T-cell (primary cell): ENCODE measurements at regions not wholly inside any gene's neighbourhood (a gene's known extent, or its start where the extent isn't known, plus 50 kb on each side); places are given as distances from the start of the nearest gene placed in this dataset.
"Not testable (repeated sequence)": the region's sequence is repeated elsewhere in the genome, so short reads cannot be mapped to it uniquely, and the experiment has no call there.

ENCODE experiments used
- ATAC-seq, 4 experiments: fragments of 200-7000 bp in 3 of 4; fragments of 150-1000 bp in 1 of 4; cut with Tn5 transposase; replicated peaks in 1 of 4; 1 replicate in 3 of 4; 2 replicates in 1 of 4; pipeline ENCODE4 v1.10.0; 2021; ENCODE audit warnings: moderate library complexity in 3 of 4, mild to moderate bottlenecking in 2 of 4, moderate number of reproducible peaks in 1 of 4
- CTCF ChIA-PET, 2 donors: fragments of 300-600 bp; sonication (Branson Sonifier 250); formaldehyde crosslinking; loops; one replicate each; lab custom pipeline; 2022; ENCODE audit warnings: antibody characterized with exemption in 2 of 2; lab: Charles Lee
- POLR2A ChIA-PET, 2 donors: fragments of 300-600 bp; sonication (Branson Sonifier 250); formaldehyde crosslinking; loops; one replicate each; lab custom pipeline; 2022; ENCODE audit warnings: antibody characterized with exemption in 2 of 2; lab: Charles Lee
- DNase-seq, 35 experiments: peaks; one replicate each; pipeline versions ENCODE4 v3.0.0 to v3.0.0-alpha.2; 2013 to 2023
- H3K27ac ChIP-seq: one replicate; pipeline ENCODE4 v1.5.1; 2013; ENCODE audit warnings: low read length
- H3K27me3 ChIP-seq, 2 experiments: replicated peaks in 1 of 2; 1 replicate in 1 of 2; 2 replicates in 1 of 2; pipeline versions ENCODE4 v1.6.1 to v1.7.0; 2013; ENCODE audit warnings: low read length in 1 of 2, mixed read lengths in 1 of 2; ENCODE audit not compliant: control insufficient read depth in 2 of 2, insufficient read depth in 2 of 2; ENCODE audit errors: extremely low read depth in 1 of 2
- H3K36me3 ChIP-seq, 2 donors: 1 replicate in 1 of 2; 2 replicates in 1 of 2; pipeline versions ENCODE4 v1.6.1 to v1.7.0; 2013; ENCODE audit warnings: low read length in 1 of 2; ENCODE audit not compliant: control insufficient read depth in 2 of 2, insufficient read depth in 1 of 2; ENCODE audit errors: extremely low read depth in 1 of 2
- H3K4me1 ChIP-seq, 2 experiments: 1 replicate in 1 of 2; 2 replicates in 1 of 2; pipeline versions ENCODE4 v1.6.1 to v1.7.0; 2013; ENCODE audit warnings: low read length in 2 of 2, mixed read lengths in 1 of 2; ENCODE audit not compliant: insufficient read depth in 2 of 2, control insufficient read depth in 1 of 2; ENCODE audit errors: extremely low read depth in 1 of 2
- H3K4me3 ChIP-seq, 2 donors: 1 replicate in 1 of 2; 2 replicates in 1 of 2; pipeline versions ENCODE4 v1.5.1 to v1.7.0; 2013; ENCODE audit warnings: mild to moderate bottlenecking in 2 of 2, low read length in 1 of 2, moderate library complexity in 1 of 2; ENCODE audit not compliant: control insufficient read depth in 1 of 2; ENCODE audit errors: extremely low read depth in 1 of 2
- H3K9me3 ChIP-seq: 2 replicates; pipeline ENCODE4 v1.7.0; 2013
- H3K27ac Mint-ChIP-seq, 2 donors: one replicate each; pipeline ENCODE4 v1.8.0; 2020 to 2021; ENCODE audit warnings: mild to moderate bottlenecking in 2 of 2, mixed read lengths in 2 of 2
- H3K27me3 Mint-ChIP-seq, 2 donors: one replicate each; pipeline ENCODE4 v1.8.0; 2021 to 2022; ENCODE audit warnings: mixed read lengths in 2 of 2
- H3K36me3 Mint-ChIP-seq: one replicate; pipeline ENCODE4 v1.8.0; 2021; ENCODE audit warnings: mixed read lengths
- H3K4me1 Mint-ChIP-seq, 3 donors: one replicate each; pipeline ENCODE4 v1.8.0; 2020 to 2022; ENCODE audit warnings: mixed read lengths in 3 of 3, mild to moderate bottlenecking in 1 of 3
- H3K4me3 Mint-ChIP-seq, 3 donors: one replicate each; pipeline ENCODE4 v1.8.0; 2020 to 2022; ENCODE audit warnings: mild to moderate bottlenecking in 3 of 3, mixed read lengths in 3 of 3, moderate library complexity in 3 of 3
- H3K9me3 Mint-ChIP-seq, 3 donors: one replicate each; pipeline ENCODE4 v1.8.0; 2020 to 2022; ENCODE audit warnings: mixed read lengths in 3 of 3
- WGBS: methylation state at CpG from one replicate; pipeline ENCODE4 v1.1.5; 2013; ENCODE audit warnings: missing lambda C conversion rate; ENCODE audit not compliant: insufficient coverage; 5-methylcytosine and 5-hydroxymethylcytosine counted together

DNA sequence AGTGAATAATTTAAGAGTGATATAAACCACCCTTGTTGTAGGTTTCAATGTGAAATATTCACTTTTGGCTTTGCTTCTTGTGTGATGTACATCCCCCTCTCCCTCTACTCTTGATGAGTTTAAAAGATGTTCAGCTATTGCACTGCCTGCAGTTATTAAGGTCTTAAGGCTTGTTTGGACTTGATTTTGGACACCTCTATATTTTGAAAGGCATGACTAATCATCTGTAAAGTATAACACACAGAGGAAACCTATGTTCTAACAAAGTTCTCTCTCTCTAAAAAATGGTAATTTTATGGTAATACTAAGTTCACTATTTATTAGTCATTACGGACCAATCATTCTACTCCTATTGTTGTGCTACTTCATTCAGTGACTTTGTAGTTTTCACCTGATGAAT is 1719.9 kb downstream of the GRIK2 start:
- Histone ChIP-seq H3K27ac (no peak overlapping the region), H3K27me3 (no peaks in the 10 kb centered on the region), H3K9me3 (no peaks in the 10 kb centered on the region), H3K4me3 (no peak overlapping the region), H3K4me1 (no peaks in the 10 kb centered on the region), H3K36me3 (no peaks in the 10 kb centered on the region)
- no peaks in the 10 kb centered on the region for H3K36me3 Mint-ChIP-seq
- POLR2A ChIA-PET: no interaction called here
- H3K4me1 Mint-ChIP-seq: no peaks in the 10 kb centered on the region
- no peak overlapping the region for H3K27ac Mint-ChIP-seq
- CTCF ChIA-PET: no interaction called here
- peaks cover 1 to 14% (median 9%) of the 10 kb centered on the region in 3 donors for H3K9me3 Mint-ChIP-seq
- ATAC-seq (no peak), DNase-seq (no peak)
- no CpG with 5 or more reads among the region's 1 CpG for WGBS
- H3K27me3 Mint-ChIP-seq: no peaks in the 10 kb centered on the region
- H3K4me3 Mint-ChIP-seq: no peak overlapping the region

DNA sequence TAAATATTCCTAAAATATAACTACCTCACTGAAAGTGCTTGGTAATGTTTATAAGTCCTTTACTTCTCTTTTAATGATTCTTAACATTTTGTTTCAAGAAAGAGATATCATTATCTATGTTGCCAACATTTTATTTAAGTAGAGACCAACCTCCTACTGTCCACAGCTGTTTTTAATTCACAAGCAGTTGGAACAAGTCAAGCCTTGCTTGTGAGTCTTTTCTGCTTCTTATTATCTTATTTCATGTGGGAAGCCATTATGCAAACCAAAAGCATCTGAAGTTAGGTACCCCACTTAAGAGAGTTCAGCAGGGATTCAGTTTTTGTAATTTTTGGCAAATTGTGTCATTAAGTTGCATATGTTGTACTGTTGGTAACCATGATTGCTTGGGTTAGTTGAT is 1714.5 kb downstream of the GRIK2 start:
- H3K9me3 ChIP-seq: no peaks in the 10 kb centered on the region
- no peak for ATAC-seq
- H3K4me1 ChIP-seq: no peaks in the 10 kb centered on the region
- H3K27ac ChIP-seq: no peak overlapping the region
- H3K27ac Mint-ChIP-seq: no peak overlapping the region
- H3K4me1 Mint-ChIP-seq: no peaks in the 10 kb centered on the region
- H3K36me3 ChIP-seq: no peaks in the 10 kb centered on the region
- H3K27me3 Mint-ChIP-seq: no peaks in the 10 kb centered on the region
- H3K36me3 Mint-ChIP-seq: no peaks in the 10 kb centered on the region
- peaks cover 0 to 9% (median 1%) of the 10 kb centered on the region in 3 donors for H3K9me3 Mint-ChIP-seq
- ChIA-PET POLR2A (interaction anchor here in 1 of 2 donors (0.5 kb wide), 1 partner anchor 14 kb away, joined by 6 read pairs; no protein-coding TSS in a partner anchor), CTCF (no interaction called here)
- H3K4me3 Mint-ChIP-seq: no peak overlapping the region
- H3K27me3 ChIP-seq: no peaks in the 10 kb centered on the region
- H3K4me3 ChIP-seq: no peak overlapping the region
- DNase-seq: no peak

- Histone ChIP-seq H3K4me3 (no peak overlapping the region), H3K9me3 (no peaks in the 10 kb centered on the region), H3K4me1 (no peaks in the 10 kb centered on the region), H3K27me3 (no peaks in the 10 kb centered on the region), H3K36me3 (no peaks in the 10 kb centered on the region), H3K27ac (no peak overlapping the region)
- Mint-ChIP-seq H3K4me3 (no peak overlapping the region), H3K36me3 (no peaks in the 10 kb centered on the region), H3K27me3 (no peaks in the 10 kb centered on the region), H3K9me3 (peaks cover 4 to 10% (median 7%) of the 10 kb centered on the region in 3 donors), H3K4me1 (no peaks in the 10 kb centered on the region), H3K27ac (no peak overlapping the region)
- ChIA-PET POLR2A (no interaction called here), CTCF (no interaction called here)
- no peak for ATAC-seq
- no peak for DNase-seq
- no CpG with 5 or more reads among the region's 2 CpGs for whole genome bisulfite sequencing
These were observed 1712.2 kb downstream of the GRIK2 start for GRCh38 chr6:103105686-103106085.

- Mint-ChIP-seq H3K4me3 (no peak overlapping the region), H3K4me1 (no peaks in the 10 kb centered on the region), H3K27me3 (no peaks in the 10 kb centered on the region), H3K9me3 (peaks cover 12 to 20% (median 19%) of the 10 kb centered on the region in 3 donors), H3K27ac (no peak overlapping the region), H3K36me3 (no peaks in the 10 kb centered on the region)
- POLR2A ChIA-PET: no interaction called here
- Histone ChIP-seq H3K4me1 (no peaks in the 10 kb centered on the region), H3K9me3 (no peaks in the 10 kb centered on the region), H3K27me3 (no peaks in the 10 kb centered on the region), H3K27ac (no peak overlapping the region), H3K4me3 (no peak overlapping the region), H3K36me3 (no peaks in the 10 kb centered on the region)
- ATAC-seq (no peak), DNase-seq (no peak)
- no CpG with 5 or more reads among the region's 1 CpG for WGBS
- CTCF ChIA-PET: no interaction called here
These were observed 1707.8 kb downstream of the GRIK2 start for GRCh38 chr6:103101267-103101666.

- H3K4me1 ChIP-seq, H3K36me3 Mint-ChIP-seq, H3K27me3 ChIP-seq, H3K4me3 Mint-ChIP-seq, CTCF ChIA-PET, H3K27ac ChIP-seq, H3K27me3 Mint-ChIP-seq, ATAC-seq, H3K27ac Mint-ChIP-seq, H3K4me1 Mint-ChIP-seq, H3K4me3 ChIP-seq, DNase-seq, H3K36me3 ChIP-seq, H3K9me3 ChIP-seq, POLR2A ChIA-PET: not testable (repeated sequence)
- 67% methylated on average over 1 of the region's 4 CpGs for WGBS
- peaks cover 4 to 13% (median 7%) of the 10 kb centered on the region in 3 donors for H3K9me3 Mint-ChIP-seq
These were observed 1698.9 kb downstream of the GRIK2 start for GRCh38 chr6:103092414-103092813.

DNA sequence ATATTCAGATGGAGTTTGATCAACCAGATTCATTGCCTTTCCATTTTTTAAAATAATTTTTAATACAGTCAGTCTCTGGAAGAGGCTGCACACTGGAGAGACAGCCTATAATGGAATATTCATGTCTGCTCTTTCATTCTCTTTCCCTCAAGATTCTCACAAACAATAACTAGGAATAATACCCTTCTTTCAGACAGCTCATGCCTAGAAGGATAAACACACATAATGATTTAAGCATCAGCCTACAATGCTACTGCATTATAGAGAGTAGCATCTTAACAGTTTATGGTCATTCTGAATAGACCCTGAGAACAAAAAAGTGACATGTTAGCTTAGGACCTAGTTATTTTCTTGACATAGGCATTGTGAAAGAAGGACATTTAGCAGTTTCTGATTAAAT is 1692.3 kb downstream of the GRIK2 start:
- Histone ChIP-seq H3K4me3 (no peak overlapping the region), H3K9me3 (no peaks in the 10 kb centered on the region), H3K4me1 (no peaks in the 10 kb centered on the region), H3K27ac (no peak overlapping the region), H3K36me3 (no peaks in the 10 kb centered on the region), H3K27me3 (no peaks in the 10 kb centered on the region)
- CTCF ChIA-PET: no interaction called here
- POLR2A ChIA-PET: no interaction called here
- H3K4me3 Mint-ChIP-seq: no peak overlapping the region
- H3K4me1 Mint-ChIP-seq: no peaks in the 10 kb centered on the region
- peaks cover 3 to 8% (median 5%) of the 10 kb centered on the region in 3 donors for H3K9me3 Mint-ChIP-seq
- no peaks in the 10 kb centered on the region for H3K27me3 Mint-ChIP-seq
- no peak for DNase-seq
- ATAC-seq: no peak
- H3K27ac Mint-ChIP-seq: no peak overlapping the region
- H3K36me3 Mint-ChIP-seq: no peaks in the 10 kb centered on the region

DNA sequence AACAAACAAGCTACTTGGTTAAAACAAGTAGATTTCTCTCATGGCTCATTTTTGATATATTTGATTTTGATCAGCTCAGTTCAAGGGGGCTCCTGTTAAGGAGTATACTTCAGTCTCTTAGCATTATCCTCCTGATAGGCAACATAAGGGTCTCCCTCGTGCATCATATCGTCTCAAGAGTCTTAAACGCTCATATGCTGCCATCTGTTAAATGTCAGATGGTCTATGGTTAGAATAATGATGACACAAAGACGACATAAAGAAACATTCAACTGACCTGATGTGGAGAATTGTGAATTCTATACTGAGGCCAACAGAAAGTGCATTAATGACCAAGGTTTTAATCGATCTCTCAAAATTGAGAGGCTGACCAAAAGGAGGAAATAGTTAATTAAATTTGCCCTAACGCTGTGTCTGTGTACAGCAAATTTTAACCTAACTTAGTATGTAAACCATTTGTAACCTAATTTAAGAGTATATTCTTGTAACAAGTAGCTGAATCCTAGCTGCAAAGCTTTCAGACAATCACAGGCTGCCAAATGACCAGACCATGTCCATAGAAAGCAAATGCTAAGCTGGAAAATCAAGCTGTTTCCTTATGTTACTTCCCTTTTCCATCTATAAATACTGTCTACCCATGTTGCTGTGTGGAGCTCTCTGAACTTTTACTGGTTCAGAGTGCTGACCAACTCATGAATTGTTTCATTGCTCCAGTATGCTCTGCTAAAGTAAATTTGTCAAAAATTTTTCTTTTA is 1688.5 kb downstream of the GRIK2 start:
- Histone ChIP-seq H3K4me1 (no peaks in the 10 kb centered on the region), H3K4me3 (no peak overlapping the region), H3K9me3 (no peaks in the 10 kb centered on the region), H3K27ac (no peak overlapping the region), H3K27me3 (no peaks in the 10 kb centered on the region), H3K36me3 (no peaks in the 10 kb centered on the region)
- ChIA-PET POLR2A (no interaction called here), CTCF (no interaction called here)
- ATAC-seq (no peak), DNase-seq (no peak)
- H3K27me3 Mint-ChIP-seq: no peaks in the 10 kb centered on the region
- peaks cover 7 to 13% (median 11%) of the 10 kb centered on the region in 3 donors for H3K9me3 Mint-ChIP-seq
- WGBS: no CpG with 5 or more reads among the region's 6 CpGs
- H3K36me3 Mint-ChIP-seq: no peaks in the 10 kb centered on the region
- H3K4me1 Mint-ChIP-seq: no peaks in the 10 kb centered on the region
- H3K4me3 Mint-ChIP-seq: no peak overlapping the region
- H3K27ac Mint-ChIP-seq: no peak overlapping the region
